ENCODE measurements at regions not wholly inside any gene's neighbourhood (a gene's known extent, or its start where the extent isn't known, plus 50 kb on each side); places are given as distances from the start of the nearest gene placed in this dataset.

DNA sequence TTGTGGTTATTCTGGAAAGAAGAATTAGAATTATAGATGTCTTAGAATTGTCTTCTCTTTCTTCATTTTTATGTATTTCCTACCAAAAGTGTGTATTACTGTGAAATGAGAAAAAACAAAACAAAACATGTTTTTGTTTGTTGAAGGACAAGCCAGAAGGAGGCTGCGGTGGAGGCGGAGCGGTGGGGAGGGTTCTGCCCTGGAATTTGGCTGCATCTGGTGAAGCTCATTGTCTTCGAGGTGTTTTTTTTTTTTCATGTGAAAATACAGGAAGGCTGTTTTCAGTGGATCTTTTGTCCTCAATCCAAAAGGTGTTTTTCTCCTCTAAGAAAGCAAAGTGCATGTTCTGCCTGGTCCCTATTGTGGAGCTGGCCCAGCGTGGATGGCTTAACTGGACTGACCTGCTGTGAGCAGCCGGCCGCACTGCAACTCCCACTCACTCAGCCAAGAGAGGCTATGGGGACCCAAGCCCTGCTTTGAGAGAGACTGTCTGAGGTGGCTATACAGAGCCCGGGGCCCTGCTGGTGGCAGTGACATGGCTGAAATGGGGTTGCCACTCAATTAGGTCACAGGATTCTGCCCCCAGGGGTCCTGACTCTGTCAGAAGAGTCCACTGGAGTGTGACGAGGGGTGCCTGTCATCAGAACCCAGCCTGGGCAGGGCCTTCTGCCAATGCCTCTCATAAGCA is 184.9 kb upstream of the MKI67 start:
- TF ChIP-seq RAD21 (IDR thresholded peaks at IDR 0.05; ENCODE audit: low read depth): no peak
- TF ChIP-seq, protein P1, sequence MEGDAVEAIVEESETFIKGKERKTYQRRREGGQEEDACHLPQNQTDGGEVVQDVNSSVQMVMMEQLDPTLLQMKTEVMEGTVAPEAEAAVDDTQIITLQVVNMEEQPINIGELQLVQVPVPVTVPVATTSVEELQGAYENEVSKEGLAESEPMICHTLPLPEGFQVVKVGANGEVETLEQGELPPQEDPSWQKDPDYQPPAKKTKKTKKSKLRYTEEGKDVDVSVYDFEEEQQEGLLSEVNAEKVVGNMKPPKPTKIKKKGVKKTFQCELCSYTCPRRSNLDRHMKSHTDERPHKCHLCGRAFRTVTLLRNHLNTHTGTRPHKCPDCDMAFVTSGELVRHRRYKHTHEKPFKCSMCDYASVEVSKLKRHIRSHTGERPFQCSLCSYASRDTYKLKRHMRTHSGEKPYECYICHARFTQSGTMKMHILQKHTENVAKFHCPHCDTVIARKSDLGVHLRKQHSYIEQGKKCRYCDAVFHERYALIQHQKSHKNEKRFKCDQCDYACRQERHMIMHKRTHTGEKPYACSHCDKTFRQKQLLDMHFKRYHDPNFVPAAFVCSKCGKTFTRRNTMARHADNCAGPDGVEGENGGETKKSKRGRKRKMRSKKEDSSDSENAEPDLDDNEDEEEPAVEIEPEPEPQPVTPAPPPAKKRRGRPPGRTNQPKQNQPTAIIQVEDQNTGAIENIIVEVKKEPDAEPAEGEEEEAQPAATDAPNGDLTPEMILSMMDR (IDR thresholded peaks at IDR 0.05 in 2 of 3, conservative IDR thresholded peaks at IDR 0.05 in 1 of 3; ENCODE audit: borderline replicate concordance in 1 of 3, insufficient read depth in 1 of 3, low read depth in 2 of 3, low read length in 2 of 3): no peak
